GM19025 (cell line): ENCODE measurements at regions not wholly inside any gene's neighbourhood (a gene's known extent, or its start where the extent isn't known, plus 50 kb on each side); places are given as distances from the start of the nearest gene placed in this dataset.
A peak's percentile ranks its signal among the peaks of the same experiment; 100 is the strongest.

Experiments
- ATAC-seq: cut with Tn5 transposase; IDR thresholded peaks from one replicate; pipeline ENCODE4 v1.9.1; 2021; ENCODE audit warnings: mild to moderate bottlenecking, low read depth, moderate library complexity; ENCODE audit not compliant: unreplicated experiment

DNA sequence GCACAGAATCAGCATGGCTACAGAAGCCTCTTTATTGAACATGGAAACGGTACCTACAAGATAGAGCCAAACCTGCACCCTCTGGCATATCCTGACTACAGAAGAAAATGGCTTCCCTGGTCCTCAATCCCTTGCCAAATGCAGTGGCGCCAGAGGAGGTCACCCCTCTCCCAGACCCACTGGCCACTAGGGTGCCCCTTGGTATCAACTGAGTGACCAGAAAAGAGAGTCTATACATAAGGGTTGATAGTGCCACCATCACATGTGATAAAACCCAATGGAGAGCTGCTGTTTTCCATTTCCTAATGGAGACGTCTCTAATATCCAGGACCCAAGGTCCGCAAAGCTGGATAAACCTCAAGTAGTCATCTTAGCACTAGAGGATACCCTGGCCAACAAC lies 52.7 kb upstream of the ALK start:
- no peak for ATAC-seq

- ATAC-seq, result no peak
Observed at GRCh38 chr2:29977284-29977683, 55.9 kb upstream of the ALK start.

DNA sequence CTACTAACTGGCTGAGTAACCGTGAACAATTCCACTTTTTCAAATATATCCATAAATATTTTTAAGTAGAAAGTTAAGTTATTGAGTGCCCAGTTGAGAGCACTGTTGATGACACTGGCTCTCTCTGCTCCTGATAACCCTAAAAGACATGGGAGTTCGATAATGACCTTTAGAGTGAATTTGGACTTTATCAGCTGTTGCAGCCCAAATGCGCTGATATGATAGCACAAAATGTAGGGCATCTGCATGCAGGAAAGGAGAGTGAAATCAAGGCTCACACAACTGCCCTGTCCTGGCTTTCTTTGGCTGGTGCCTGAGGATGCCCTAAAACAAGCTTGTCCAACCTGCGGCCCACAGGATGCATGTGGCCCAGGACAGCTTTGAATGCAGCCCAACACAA lies 60.0 kb upstream of the ALK start:
- no peak for ATAC-seq

DNA sequence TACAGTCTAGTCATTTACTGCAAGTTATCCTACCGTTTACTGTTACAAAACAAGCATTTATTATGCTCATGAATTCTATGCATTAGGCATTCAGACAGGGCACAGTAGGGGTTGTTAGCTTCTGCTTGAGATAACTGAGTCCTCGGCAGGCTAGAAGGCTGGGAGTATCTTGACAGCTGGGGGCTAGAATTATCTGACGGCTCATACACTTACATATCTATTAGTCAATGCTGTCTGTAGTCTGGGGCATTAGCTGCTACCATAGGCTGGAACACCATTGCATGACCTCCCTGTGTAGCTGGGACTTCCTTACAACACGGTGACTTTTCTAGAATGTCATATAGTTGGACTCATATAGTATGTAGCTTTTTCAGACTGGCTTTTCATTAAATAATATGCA lies 61.9 kb upstream of the ALK start:
- ATAC-seq, result no peak

GRCh38 chr2:29987146-29987545 lies 65.8 kb upstream of the ALK start:
- ATAC-seq, result no peak

DNA sequence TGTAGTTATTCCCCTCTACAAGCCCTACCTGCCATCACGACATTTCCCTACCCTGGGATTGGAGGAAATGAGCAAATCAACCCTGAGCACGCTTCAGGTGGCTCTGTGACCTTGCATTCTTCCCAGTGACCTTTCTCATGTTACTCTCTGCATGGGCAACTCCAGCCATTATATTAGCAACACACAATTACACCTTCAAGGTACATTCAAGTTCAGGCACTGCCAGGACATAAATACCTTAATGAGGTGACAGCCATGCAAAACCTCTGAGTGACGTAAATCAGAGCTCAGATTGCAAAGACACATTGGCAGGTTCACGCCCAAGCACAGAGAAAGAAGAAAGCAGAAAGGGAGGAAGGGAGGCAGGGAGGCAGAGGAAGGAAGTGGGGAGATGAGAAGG lies 68.7 kb upstream of the ALK start:
- no peak for ATAC-seq

- ATAC-seq, result no peak
Observed at GRCh38 chr2:29991086-29991485, 69.7 kb upstream of the ALK start.

- ATAC-seq, result no peak
Observed at GRCh38 chr2:29995241-29995640, 73.9 kb upstream of the ALK start.

DNA sequence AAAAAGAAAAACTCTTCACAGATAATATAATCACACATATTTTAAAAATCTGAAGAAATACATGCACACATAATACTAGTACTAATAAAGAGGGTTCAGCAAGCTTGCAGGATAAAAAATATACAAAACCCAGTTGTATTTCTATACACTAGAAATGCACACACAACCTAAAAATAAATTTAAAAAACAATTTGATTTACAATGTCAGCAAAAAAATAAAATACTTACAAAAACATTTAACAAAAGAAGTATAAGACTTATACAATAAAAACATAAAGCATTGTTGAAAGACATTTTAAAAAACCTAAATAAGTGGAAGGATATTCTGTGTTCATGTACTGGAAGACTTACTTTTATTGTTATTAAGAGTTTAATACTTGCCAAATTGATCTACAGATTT lies 81.7 kb upstream of the ALK start:
- ATAC-seq, result no peak

GRCh38 chr2:30022444-30023071 lies 101.2 kb upstream of the ALK start:
- ATAC-seq, result peak; percentile 85

DNA sequence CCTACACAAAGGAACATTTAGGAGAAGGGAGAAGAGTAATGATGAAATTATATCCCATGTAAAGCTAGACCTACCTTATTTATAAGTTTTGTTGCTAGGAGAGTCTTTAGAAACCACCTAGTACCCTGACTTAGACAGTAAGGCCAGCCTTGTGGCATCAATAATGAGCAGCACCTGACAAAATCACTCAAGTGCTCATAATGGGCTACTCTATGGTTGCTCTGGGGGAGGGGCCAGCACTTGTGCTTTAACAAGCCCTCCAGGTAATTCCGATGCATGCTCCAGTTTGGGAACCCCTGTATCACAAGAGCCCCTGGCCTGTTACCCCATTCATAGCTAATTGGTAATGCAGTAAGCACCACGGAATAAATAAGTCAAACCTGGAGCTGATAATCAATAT lies 102.9 kb upstream of the ALK start:
- ATAC-seq, result no peak

DNA sequence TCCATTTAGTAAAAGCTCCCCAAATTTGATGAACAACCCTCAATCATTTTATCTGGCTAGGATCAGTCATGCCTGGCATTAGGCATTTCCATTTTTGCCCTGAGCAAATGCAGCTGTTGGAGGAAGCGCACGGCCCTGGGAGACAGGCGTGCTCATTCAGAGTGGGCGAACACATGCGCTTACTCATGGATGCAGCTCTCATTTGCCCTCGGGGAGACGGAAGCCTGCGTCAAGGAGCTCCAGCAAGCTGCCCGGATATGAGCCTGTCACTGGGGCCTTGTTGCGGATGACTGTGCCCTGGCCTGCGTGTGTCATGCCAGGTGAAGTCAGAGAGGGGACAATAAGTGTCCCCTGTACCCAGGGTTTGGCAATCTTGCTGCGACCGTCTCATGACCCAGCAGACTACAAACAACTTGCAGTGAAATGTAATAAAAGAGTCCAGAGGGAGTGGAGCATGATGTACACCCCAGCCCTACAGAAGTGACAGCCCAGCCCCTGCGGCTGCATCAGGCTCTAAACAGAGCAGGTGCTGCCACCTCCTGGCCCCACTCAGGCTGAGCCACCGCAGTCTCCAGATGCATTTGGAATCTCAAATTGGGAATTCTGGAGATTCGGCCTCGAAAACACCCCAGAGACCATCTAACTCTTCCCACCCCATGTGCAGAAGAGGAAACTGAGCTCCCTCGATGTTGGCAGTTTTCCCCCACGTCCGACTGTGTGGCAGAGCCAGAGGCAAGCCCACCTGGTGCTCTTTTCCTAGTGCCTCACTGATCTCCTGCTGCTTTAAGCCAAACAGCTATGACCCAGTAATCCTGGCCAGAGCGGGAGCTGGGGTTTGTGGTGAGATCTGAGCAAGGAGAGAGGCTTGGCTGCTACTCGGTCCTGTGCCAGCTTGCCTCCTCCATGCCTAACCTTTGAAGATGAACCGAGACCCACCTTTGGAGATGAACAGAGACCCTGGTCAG lies 105.0 kb upstream of the ALK start:
- ATAC-seq, result no peak

- no peak for ATAC-seq
Observed at GRCh38 chr2:30029804-30030203, 108.4 kb upstream of the ALK start.

DNA sequence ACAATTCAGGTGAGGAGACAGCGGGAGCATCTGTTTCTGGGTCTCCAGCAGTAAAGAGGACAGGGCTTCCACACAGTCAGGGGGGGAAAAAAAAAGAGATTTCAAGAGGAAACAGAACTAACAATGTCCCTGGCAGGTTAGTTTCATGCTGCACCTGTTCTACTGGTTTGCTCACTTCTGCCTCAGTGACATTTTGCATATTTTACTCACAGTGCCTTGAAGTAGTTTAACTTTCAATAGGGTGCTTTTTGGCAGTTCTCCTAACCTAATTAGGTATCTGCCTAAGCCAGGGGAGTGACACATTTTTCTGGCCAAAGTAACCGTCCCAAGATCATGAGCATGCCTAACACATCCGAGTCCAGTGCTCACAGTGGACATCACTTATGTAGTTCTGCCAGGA lies 109.0 kb upstream of the ALK start:
- ATAC-seq, result no peak

DNA sequence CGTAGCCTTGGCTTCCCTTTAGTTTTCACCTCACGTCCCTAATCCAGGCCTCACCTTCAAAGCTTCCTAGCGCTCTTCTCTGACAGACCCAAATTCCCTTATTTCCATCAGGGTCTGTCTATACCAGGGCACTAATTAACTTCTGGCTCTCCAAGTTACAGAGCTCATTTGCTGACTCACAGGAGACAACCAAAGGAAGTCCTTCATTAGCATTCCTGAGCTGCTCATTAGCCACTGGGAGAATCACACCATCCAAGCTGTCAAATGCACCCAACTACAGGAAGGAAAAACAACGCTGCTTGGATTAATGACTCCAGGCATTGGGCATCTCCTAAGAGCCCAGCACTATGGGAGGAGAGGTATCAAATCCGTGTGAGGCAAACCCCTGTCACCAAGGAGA lies 109.8 kb upstream of the ALK start:
- no peak for ATAC-seq

DNA sequence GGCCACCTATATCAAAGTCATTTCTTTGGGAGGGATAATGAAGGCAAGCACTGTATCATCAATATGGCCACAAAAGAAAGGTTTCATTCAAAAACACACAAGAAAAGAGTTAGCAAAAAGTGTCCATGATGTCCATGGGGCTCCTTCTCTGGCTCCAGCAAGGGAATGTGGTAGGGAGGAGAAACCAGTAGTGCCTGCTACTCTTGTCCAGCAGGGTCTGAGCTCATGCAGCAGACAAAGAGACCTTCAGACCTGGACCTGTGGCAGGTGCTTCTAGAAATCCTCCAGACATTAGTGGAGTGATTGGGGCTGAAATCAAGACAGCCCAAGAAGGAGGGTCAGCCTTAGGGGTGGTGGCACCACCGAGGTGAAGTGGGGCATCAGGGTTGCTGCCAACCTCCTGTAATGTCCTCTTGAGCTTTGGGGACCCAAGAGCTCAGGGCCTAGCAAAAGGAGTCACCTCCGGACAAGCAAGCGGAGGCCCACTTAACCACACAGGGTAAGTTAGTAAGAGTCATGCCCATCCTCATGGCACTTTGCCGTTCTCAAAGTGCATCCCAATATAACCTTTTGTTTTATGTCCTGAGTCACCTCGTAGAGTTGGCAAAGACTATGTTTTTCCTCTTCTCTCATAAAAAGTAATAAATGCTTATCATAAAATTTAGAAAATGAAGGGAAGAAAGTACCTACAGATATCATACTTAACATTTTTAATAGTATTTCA lies 112.6 kb upstream of the YPEL5 start:
- ATAC-seq, result no peak

- no peak for ATAC-seq
Observed at GRCh38 chr2:30037016-30037415, 109.8 kb upstream of the YPEL5 start.

DNA sequence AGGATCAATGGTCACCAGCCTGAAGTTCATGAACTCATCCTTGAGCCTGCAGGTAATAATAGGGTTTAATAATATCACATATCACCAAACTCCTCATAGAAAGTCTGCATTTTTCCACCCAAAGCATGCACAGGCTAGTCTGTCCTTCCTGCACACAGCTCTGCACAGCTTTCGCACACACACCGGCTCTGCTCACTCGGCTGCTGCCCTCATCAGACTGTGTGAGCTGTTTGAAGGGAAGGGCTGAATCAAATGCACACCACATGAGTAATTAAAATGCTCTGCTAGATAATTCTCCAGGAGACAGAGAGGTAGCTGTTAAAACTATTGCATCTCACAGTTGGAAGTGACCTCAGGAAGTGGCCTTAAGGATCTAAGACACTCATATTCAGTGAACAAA lies 108.4 kb upstream of the YPEL5 start:
- no peak for ATAC-seq

GRCh38 chr2:30039101-30039500 lies 107.7 kb upstream of the YPEL5 start:
- no peak for ATAC-seq

GRCh38 chr2:30040147-30040546 lies 106.7 kb upstream of the YPEL5 start:
- ATAC-seq, result no peak

DNA sequence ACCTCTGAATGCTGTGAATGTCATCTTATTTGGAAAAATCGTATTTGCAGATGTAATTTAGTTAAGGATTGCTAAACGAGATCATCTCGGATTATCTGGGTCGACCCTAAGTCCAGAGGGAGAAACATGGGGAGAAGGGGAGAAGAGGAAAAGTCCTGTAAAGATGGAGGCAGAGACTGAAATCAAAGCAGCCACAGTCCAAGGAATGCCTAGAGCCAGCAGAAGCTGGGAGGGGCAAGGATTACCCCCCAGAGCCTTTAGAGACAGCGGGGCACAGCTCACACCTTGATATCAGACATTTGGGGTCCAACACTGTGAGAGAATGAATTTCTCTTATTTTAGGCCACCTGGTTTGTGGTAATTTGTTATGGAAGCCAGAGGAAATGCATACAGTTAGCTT lies 104.9 kb upstream of the YPEL5 start:
- no peak for ATAC-seq
